ENCODE measurements at regions not wholly inside any gene's neighbourhood (a gene's known extent, or its start where the extent isn't known, plus 50 kb on each side); places are given as distances from the start of the nearest gene placed in this dataset.

DNA sequence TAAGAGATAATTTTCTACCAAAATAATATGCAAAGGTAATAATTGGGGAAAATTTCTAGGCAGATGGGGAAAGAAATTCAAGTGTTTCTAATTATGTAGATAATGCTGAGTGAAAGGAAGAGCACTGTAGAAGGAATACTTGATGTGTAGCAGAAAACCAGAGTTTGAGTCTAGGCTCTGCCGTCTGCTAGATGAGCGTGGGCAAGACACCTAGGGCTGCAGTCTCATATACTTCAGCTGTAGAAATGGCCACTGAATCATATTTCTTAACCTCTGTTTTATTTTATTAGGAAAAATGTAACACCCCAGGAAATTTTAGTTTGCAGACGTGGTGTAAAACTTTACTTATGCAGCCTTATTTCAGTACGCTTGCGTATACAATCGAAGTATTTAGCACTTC is 59.8 kb upstream of the SLC38A2 start:
- no peaks in the 10 kb centered on the region for H3K27me3 ChIP-seq (ENCODE audit: insufficient read depth, low read length)
- intact Hi-C loops (cut with micrococcal nuclease) = loop anchor here (5.0 kb wide), 1 partner anchor 60 kb away; no protein-coding TSS in a partner anchor
- peaks cover 77 to 89% of the 10 kb centered on the region in 2 experiments for H3K4me1 ChIP-seq (ENCODE audit: control insufficient read depth in 1 of 2, insufficient read depth in 2 of 2, low read length in 2 of 2)
- DNase-seq (ENCODE audit: low read depth, low spot score) (no peak), ATAC-seq (no peak)
- CTCF ChIA-PET = no interaction called here
- H2AFZ ChIP-seq (ENCODE audit: low read depth, low read length, poor library complexity, severe bottlenecking) = no peak overlapping the region
- peak overlapping the region; percentile 52 for H3K4me2 ChIP-seq (ENCODE audit: low read length)
- peaks cover 5% of the 10 kb centered on the region; the same call in 1 of the 2 replicates for H3K79me2 ChIP-seq (ENCODE audit: insufficient read depth, low read length)
- H3K9ac ChIP-seq (ENCODE audit: low read length) = peak overlapping the region; percentile 52
- H3K9me3 ChIP-seq (ENCODE audit: control insufficient read depth in 1 of 2, insufficient read depth in 1 of 2, low read depth in 1 of 2, low read length in 2 of 2) = no peaks in the 10 kb centered on the region
- TF ChIP-seq, protein P1, sequence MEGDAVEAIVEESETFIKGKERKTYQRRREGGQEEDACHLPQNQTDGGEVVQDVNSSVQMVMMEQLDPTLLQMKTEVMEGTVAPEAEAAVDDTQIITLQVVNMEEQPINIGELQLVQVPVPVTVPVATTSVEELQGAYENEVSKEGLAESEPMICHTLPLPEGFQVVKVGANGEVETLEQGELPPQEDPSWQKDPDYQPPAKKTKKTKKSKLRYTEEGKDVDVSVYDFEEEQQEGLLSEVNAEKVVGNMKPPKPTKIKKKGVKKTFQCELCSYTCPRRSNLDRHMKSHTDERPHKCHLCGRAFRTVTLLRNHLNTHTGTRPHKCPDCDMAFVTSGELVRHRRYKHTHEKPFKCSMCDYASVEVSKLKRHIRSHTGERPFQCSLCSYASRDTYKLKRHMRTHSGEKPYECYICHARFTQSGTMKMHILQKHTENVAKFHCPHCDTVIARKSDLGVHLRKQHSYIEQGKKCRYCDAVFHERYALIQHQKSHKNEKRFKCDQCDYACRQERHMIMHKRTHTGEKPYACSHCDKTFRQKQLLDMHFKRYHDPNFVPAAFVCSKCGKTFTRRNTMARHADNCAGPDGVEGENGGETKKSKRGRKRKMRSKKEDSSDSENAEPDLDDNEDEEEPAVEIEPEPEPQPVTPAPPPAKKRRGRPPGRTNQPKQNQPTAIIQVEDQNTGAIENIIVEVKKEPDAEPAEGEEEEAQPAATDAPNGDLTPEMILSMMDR (IDR thresholded peaks at IDR 0.05 in 2 of 3, conservative IDR thresholded peaks at IDR 0.05 in 1 of 3; ENCODE audit: borderline replicate concordance in 1 of 3, insufficient read depth in 1 of 3, low read depth in 2 of 3, low read length in 2 of 3) = no peak
- no peak for TF ChIP-seq EZH2phosphoT487 (IDR thresholded peaks at IDR 0.05; ENCODE audit: borderline replicate concordance)
- no peak for TF ChIP-seq EGR1 (IDR thresholded peaks at IDR 0.05; ENCODE audit: low read depth)
- no peak for TF ChIP-seq JUND (IDR thresholded peaks at IDR 0.05)
- no peak for TF ChIP-seq POLR2AphosphoS5 (IDR thresholded peaks at IDR 0.05; ENCODE audit: low read depth, low read length)
- TF ChIP-seq RAD21 (IDR thresholded peaks at IDR 0.05; ENCODE audit: low read depth) = no peak
- TF ChIP-seq TCF7L2 (IDR thresholded peaks at IDR 0.05; ENCODE audit: borderline replicate concordance, extremely low read depth, insufficient read depth, insufficient read length) = no peak
- TF ChIP-seq REST (IDR thresholded peaks at IDR 0.05; ENCODE audit: low read depth) = no peak
- no peak for TF ChIP-seq YY1 (IDR thresholded peaks at IDR 0.05; ENCODE audit: extremely low read depth, insufficient replicate concordance, low read depth, low read length)
- no peak for TF ChIP-seq FOSL1 (IDR thresholded peaks at IDR 0.05; ENCODE audit: low read depth)
- no peak for TF ChIP-seq ZNF274 (IDR thresholded peaks at IDR 0.05; ENCODE audit: low read depth, low read length)
- BruUV-seq (replicated peaks) = TSS peak; percentile 73
- peak overlapping the region; percentile 76 for H3K27ac ChIP-seq (ENCODE audit: low read depth, low read length)
- POLR2A ChIA-PET = interaction anchor here (1.1 to 3.4 kb wide), 9 partner anchors 9 to 123 kb away, joined by 3 to 24 read pairs (median 6); no protein-coding TSS in a partner anchor
- no peaks in the 10 kb centered on the region for H4K20me1 ChIP-seq (ENCODE audit: insufficient read depth)
- H3K36me3 ChIP-seq (ENCODE audit: control insufficient read depth in 1 of 2, insufficient read depth in 2 of 2, low read length in 2 of 2) = no peaks in the 10 kb centered on the region
- peak overlapping the region in 1 of 2 experiments; percentile 6; a peak in 2 of 4 replicates for H3K4me3 ChIP-seq (replicated peaks in 1 of 2; ENCODE audit: low read depth in 1 of 2, low read length in 2 of 2)
- no peaks in the 10 kb centered on the region for H3K9me2 ChIP-seq (ENCODE audit: insufficient read depth)
- RAD21 ChIA-PET (ENCODE audit: low non-redundant PET in 1 of 2, low total read pairs in 2 of 2, uncharacterized antibody in 2 of 2, unreplicated experiment in 2 of 2) = interaction anchor here (1.7 kb wide), 2 partner anchors 39 to 229 kb away, joined by 4 read pairs; no protein-coding TSS in a partner anchor

Measured in HCT116 (cell line).